ENCODE measurements at regions not wholly inside any gene's neighbourhood (a gene's known extent, or its start where the extent isn't known, plus 50 kb on each side); places are given as distances from the start of the nearest gene placed in this dataset.

DNA sequence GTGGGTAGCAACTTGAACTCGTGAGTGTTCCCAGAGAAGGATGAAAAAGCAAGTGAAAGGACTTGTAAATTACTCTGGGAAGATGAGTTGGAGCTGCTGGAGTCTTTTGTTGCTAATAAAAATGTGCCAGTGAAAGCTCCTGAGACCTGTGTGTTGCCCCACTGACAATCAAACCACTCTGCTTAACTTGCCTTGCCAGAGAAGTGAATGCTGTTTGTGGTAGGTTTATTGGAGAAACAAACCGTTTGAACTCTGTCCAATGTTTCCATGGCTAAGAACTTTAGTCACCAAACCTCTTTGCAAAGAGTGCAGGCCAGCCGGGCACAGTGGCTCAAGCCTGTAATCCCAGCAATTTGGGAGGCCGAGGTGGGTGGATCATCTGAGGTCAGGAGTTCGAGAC is 586.9 kb downstream of the PCDH7 start:
- no peak for DNase-seq

DNA sequence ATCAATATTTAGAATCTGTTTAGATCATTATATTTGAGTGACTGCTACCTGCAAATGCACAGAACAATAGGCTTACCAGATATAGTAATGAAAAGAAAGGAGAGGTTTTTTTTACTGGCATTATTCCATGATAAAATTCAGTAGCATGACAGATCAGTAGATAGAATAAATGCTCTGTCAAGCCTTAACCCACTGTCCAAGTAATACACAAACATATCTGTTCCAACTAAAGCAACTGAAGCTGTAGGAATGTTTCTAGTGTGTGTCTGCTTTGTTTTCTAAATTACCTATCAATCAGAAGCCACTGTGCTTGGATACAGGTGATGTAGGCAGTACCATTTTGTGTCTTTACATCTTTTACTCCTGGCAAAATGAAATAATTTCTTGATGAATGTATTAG is 604.6 kb downstream of the PCDH7 start:
- no peak for DNase-seq

DNA sequence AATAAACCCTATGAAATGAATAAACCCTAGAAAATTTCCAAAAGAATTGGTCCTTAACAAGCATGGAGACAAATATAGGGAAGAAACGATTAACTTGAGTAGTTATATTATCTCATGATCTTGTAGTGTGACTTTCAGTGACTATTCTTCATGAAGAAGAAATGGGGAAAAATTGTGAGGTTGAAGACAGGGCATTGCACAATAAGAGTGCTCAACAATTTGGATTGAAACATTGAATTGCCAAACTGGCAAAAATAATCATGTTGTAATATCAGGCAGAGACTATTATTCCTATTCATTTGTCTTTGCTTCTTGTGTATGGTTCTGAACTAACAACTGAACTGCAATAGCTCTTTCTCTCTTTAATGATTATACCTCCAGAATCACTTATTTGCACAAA is 605.1 kb downstream of the PCDH7 start:
- DNase-seq: no peak

DNA sequence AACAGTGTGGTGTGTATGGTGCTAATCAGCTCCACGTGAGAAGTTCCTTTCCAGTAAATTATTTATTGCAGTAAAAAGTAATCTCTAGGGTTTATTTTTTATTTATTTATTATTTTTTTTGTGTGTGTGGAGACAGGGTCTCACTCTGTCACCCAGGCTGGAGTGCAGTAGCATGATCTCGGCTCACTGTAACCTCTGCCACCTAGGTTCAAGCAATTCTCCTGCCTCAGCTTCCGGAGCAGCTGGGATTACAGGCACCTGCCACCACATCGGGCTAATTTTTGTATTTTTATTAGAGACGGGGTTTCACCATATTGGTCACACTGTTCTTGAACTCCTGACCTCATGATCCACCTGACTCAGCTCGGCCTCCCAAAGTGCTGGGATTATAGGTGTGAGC is 606.9 kb downstream of the PCDH7 start:
- DNase-seq: no peak

DNA sequence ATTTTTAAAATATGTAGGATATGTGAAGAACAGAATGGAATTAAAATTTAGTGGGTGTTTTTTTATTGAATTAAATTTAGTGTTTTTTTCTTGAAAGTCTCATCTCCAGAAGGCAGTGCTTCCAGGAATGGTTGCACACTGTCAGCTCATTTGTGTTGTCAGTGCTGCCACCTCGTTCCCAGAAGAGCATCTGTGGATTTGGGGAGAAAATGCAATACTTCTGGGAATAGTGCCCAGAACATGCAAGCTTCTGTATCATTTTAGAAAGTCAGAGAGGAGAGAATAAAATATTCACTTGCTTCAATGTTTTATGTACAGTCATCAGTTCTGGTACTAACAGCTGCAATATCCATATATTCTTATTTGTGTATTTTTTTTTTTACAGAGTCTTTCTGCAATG is 608.8 kb downstream of the PCDH7 start:
- DNase-seq: peak; percentile 31

DNA sequence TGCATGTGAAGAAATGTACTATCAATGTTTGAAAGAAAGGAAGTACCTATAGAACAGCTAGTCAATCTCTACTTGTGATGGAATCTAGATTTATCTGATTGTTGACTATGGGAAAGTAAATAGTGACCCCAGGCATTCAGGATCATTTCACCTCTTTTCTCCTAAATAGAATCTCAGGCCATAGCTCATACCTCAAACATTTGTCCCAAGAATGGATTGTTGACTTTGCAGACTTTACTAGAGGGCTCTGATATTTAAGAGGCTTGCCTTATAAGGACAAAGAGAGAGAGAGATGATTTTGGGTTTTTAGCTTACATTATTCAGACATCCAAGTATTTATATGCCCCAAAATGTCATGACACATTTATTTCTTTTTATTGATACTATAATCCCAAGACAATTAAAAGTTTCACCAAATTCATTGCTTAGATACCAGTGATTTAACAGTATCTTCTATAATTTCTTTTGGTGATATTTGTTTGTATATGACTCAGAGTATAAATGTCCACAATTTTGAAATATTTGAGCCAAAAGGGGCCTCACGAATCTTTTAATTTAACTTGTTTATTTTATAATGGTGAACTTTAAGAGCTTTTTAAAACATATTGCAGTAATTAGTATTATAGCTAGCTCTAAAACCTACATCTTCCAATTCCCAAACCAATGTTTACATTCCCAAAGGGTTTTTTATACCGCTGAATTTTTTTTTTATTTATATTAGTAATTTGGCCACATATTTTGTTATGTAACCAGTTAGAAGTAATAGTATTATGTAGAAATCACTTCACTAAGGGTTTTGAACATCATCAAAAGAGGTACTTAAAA is 614.1 kb downstream of the PCDH7 start:
- DNase-seq: no peak

DNA sequence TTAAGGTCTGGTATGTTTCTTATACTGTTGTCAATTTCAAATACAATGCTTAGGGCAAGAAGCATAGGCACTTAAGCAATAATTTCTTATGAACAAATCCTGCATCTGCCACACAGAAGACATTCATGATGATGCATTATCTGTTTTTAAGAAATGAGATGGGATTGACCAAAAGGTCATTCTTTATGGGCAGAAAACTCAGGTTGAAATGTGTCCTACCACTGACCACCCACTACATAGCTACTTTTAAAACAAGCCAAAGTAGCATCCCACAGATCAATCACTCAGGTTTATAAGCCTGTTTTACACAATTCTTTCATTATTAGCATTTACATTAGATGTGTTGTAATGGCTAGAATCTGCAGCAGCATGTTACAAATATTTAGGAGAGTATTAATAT is 617.8 kb downstream of the PCDH7 start:
- no peak for DNase-seq

DNA sequence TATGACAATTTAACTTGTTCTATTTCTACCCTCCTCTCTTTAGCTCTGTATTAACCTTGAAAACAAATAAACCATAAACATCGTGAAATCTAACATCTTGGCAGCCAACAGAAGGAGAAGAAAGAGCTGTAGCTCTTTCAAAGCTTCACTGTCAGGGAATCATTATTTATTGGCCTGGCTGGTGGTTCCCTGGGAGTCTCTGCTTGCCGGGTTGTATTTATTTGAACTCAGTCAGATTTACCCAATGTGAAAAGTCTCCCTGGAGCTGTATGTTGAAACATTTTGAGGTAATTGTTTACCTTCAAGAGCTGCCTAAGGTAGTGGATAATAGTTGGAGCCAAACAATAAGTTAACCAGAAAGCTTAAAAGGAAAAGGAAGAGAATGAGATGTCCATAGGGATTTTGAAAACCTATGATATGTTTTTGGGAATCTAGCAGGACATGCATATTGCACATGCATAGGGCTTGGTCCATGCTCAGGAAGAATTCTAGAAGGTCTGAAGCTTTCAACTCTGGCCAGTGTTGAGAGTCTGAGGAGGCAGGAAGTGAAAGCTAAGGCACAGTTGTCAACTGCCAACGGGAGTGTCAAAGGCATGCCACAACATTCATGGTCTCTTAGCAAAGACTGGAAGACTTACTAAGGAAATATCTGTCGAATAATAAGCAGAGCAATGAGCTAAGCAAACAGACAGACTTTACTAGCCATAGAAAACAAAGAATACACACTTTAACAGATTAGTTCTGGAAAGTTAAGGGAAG is 621.6 kb downstream of the PCDH7 start:
- no peak for DNase-seq

DNA sequence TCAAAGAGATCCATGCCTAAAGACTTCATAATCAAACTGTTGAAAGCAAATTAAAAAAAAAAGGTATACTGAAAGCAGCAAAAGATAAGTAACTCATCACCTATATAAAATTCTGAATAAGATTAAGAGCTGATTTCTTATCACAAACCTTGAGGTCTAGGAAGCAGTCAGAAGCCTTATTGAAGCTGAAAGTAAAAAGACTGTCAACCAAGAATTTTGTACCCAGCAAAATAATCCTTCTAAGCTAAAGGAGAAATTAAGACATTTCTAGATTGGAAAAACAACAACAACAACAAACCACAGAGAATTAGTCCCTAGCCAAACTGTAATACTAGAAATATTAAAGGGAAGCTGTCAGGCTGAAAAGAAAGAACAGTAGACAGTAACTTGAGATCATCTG is 622.9 kb downstream of the PCDH7 start:
- DNase-seq: no peak

DNA sequence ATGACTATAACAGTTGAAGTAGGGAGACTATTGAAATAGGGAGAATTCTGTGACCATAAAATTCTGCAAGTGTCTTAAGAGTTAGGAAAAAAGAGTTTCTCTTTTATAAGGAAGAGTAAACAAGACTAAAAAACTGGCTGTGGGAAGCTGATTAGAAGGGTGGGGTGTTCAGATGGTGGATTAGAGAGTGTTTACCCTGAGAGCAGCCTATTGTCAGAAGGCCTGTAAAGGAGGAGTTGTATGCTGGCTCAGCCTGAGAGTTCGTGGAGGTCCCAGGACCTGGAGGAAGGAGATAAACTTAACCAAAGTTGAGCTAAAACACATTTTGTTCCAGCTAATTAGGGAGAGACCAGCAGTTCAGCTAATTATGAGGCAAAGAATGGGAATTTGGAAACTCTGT is 629.7 kb downstream of the PCDH7 start:
- DNase-seq: no peak

DNA sequence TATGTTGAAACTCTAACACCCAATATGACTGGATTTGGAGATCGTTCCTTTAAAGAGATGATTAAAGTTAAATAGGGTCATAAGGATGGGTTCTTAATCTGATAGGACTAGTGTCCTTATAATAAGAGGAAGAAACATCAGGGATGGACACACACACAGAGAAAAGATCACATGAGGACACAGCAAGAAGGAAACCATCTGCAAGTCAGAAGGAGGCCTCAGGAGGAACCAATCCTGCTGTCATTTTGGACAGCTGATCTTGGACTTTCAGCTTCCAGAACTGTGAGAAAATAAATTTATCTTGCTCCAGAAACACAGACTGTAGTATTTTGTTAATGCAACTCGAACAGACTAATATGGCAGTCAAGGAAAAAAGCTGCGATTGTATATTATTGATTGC is 631.5 kb downstream of the PCDH7 start:
- DNase-seq: no peak

DNA sequence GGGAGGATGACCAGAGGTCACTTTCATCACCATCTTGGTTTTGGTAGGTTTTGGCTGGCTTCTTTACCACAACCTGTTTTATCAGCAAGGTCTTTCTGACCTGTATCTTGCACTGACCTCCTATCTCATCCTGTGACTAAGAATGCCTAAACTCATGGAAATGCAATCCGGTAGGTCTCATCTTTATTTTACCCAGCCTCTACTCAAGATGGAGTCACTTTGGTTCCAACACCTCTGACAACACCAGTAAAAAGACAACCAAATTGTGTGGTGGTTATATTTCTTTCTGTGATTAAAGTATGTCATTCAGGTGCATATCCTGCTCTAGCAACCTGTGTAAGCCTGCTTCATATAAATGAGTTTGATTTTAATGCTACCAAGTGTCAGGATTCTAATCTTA is 636.7 kb downstream of the PCDH7 start:
- no peak for DNase-seq

DNA sequence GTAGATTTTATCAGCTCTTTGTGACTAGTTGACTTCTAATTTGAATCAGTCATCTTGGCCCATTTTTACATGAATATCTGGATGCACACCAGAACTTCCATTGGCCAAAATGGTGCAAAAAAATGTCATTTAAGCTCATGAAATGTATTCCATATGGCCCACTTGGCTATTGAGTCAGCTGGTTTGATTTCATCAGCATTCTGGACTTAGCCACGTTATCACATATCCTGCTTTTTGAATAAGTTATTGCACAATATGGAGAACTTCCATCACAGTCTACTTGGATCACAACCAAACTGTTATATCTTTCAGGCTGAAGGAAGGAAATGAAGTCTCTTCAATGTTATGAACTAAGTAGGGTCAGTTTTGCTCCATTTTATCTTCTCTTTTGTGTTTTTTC is 640.6 kb downstream of the PCDH7 start:
- no peak for DNase-seq

DNA sequence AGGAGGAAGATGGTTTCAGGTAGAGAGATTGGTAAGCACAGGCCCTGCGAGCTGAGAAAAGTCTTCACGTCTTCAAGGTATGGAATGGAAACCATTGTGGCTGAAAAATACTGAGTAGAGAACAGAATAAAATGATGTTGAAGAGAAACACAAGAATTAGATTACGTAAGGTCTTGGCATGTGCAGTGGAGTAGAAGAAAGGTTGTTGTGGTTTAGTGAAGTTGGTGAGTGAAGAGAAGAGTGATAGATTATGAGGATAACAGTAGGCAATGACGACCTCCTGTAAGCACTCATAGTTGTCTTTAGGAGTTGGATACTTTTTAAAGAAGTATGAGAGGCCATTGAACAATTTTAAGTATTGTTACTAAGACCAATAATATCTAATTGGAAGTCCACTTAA is 642.6 kb downstream of the PCDH7 start:
- no peak for DNase-seq

DNA sequence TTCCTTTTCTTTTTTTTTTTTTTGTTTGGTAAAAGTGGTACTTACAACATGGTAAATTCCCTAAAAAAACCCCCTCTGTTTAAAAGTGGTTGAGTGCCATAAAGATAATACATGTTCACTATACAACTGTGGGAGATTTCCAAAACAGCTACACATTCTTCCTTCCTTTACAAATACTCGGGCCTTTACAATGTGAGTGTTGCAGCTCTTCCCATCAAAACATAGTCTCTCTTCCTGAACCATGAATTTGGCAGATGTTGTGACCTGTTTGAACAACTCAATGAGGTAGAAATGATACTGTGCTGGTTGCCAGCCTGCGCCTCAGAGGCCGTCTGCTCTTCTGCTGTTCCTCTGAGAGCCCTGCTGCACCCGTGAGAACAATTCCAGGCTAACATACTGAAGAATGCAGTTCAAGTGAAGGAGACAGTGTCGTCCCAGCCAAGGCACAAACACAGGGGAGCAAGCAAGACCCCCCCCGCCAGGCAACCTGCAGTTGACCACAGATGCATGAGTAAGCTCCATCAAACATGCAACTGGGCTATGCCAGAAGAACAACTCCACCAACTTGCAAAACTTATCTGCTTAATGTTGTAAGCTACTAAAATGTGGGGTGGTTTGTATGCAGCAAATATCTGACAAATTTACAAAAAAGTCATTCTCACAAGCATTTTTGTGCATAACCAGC is 645.0 kb downstream of the PCDH7 start:
- DNase-seq: peak; percentile 87

DNA sequence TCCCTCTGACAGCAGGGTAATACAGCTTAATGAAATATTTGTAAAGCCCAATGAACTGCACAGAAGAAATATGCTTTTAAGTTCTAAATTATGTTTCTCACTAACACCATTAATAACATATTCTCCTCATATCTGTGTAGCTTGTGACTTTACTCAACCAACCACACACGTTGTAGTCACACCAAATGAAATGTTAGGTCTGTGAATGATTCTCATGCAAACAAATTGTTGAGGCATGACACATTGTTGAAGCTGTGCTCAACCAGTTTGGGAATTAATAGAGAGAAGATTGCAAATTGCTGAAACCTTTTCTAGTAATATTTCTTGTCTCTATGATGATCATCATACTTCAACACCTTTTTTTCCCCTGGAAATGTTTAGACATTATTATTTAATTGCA is 645.9 kb downstream of the PCDH7 start:
- no peak for DNase-seq

DNA sequence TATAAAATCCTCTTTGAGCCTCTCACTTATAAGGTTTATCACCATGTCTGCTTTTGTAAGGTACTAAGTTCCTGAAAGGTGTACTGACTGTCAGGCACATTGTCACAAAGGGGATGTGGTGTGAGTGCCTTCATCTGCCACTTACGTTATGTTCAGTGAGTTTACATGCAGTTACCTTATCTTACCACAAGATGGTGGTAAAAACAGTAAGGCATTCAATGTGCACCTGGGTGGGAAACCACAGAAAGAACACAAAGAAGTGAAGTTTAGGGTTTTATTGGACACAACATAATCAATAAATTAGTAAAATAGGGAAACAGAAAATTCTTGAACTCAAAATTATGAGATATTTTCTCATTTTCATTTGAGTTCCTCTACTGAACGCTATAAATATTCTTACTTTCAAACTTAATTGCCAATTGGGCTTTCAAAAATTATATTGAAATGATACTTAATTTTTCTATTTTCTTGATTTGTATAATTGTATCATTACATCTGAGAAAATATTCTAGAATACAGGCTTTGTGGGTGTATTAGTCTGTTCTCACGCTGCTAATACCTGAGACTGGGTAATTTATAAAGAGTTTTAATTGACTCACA is 650.8 kb downstream of the PCDH7 start:
- peak; percentile 36 for DNase-seq

DNA sequence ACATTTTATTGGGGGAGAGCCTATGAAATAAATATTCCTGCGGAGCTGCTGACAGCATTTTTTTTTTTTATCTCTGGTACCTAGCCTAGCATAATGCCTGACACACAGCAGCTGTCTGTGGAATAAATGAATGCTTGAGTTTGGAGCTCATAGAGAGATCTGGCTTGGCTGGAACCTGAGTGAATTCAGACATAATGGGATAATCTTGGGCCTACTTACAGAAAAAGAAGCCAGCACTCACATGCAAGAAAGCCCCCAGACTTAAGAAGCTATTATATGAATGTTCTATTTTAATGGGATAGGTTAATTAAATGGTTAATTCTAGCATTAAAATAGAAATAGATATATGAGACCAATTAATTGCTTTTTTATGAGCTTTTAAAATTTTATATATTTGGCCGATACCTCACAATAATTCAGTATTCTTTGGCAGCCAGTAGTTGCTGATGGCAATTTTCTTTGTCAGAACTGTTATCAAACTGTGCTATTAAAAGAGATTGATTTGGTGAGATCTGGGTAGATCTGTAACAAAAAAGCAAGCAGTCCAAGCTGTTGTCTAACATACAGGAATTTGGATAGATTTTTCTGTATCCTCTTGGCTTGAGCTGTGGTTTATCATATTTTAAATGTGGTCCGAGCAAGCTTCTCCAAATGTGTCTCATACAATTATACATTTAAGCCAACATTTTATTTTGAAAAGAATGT is 654.2 kb downstream of the PCDH7 start:
- DNase-seq: no peak

DNA sequence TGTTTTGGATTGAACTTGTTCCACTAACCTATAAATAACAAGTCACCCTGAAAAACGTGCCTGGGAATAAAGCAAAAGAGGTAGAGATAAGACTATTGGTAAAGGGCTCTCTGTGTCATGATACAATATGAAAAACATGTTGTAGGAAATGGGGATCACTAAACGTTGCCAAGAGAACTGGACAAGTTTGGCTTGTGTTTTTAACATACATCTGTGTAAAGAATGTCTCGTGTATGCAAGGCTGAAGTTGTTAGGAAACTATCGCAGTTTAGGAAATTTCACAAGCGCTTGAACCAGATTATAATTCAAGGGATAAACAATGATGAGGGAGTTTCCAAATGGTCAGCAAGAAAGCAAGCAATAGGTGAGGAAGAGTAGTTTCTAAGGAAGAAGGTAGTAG is 655.8 kb downstream of the PCDH7 start:
- no peak for DNase-seq

DNA sequence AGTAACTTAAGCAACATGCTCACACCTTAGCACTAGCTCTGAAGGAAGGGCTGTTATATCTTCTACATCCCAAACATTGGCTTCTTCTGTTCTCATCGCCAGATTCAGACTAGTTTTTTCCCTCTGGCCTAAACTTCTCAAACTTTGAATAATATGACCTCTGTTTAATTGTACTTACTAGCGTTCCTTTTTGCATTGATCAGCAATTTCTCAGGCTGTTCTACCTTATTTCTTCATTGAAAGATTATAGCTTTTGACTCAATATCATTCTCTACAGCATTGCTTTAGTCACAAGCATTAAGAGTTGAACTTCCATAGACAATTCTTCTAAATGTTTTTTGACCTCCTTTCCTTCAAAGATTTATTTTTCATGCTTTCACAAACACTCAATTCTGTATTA is 659.2 kb downstream of the PCDH7 start:
- no peak for DNase-seq

DNA sequence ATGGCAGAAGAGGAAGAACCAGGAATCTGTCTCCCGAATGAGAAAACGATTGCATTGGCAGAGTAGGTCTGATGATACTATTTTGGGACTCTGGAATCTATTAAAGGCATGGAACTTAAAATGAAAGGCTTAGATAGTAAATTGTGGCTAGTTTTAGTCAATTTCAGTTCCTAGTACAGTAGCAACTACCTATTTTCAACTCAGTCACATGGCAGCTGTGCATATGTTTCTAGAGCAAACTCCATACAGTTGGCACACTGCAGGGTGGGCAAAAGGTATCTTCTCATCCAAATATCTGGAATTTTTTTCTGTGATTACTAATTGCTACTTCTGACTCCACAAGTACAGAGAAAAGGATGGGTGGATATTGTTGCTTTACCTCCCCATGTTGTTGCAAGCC is 663.6 kb downstream of the PCDH7 start:
- no peak for DNase-seq

DNA sequence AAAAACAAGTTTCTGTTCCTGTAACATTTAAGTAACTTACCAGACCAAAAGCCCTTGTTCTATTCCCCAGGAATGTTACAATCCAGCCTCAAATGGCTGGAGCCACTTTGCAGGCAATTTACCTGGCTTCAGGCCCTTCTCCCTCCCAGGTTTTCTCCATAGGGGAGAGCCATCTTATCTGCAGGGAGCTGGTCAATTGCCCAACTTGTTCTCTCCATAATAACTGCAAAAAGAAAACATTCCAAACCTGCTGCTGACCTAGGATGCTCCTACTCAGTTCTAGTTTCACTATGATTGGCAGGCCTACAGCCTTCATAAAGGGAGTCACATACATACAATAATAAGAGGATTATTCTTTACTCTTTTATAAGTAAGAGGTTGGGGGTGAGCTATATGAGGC is 670.7 kb downstream of the PCDH7 start:
- DNase-seq: no peak

DNA sequence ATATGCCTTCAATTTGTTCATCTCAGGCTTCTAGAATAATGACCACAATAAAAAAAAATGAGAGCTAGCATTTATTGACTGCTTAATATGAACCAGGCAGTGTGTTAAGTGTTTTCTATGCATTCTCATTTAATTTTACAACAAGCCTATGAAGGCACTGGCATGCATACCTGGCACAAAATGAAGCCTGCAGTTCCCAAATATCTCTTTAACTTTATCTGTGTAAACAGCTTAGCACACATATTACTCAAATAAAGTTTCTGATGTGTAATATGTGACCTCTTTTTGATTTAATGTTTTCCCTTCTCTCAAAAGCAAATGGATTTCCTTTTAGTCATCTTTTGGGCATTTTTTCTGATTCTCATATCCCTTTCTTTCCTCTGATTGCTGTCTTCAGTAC is 671.8 kb downstream of the PCDH7 start:
- DNase-seq: no peak
